GM10266 (cell line): ENCODE measurements at regions not wholly inside any gene's neighbourhood (a gene's known extent, or its start where the extent isn't known, plus 50 kb on each side); places are given as distances from the start of the nearest gene placed in this dataset.

ENCODE experiments used
- DNase-seq: peaks from one replicate; pipeline ENCODE4 v3.0.0; 2012; ENCODE audit errors: extremely low spot score
- TF ChIP-seq, protein P1 (sequence below): IDR thresholded peaks from 2 replicates; pipeline ENCODE4 v1.5.1; 2012; ENCODE audit warnings: mild to moderate bottlenecking, low read depth; ENCODE audit not compliant: control insufficient read depth, insufficient read depth; ENCODE audit errors: missing control alignments

DNA sequence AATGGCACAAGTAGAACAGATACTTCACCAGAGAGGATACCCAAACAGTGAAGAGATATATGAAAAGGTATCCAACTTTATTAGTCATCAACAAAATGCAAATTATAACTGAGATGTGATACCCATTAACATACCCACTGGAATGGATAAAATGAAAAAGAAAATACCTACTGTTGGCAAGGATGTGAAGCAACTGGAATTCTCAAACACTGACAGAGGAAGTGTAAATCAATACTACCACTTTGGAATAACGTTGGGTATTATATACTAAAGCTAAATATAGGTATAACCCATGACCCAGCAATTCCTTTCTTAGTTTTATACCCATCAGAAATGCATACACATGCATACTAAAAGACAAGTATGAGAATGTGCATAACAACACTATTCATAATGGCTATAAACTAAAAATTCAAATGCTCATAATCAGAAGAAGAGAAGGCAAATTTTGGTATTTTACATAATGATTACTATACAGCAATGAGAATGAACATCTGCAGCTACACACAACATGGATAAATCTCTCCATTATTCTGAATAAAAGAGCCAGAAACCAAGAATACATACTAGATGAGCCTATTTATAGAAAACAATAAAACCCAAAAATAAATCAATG, 80.6 kb downstream of the RPL27A start:
- TF ChIP-seq, protein P1, sequence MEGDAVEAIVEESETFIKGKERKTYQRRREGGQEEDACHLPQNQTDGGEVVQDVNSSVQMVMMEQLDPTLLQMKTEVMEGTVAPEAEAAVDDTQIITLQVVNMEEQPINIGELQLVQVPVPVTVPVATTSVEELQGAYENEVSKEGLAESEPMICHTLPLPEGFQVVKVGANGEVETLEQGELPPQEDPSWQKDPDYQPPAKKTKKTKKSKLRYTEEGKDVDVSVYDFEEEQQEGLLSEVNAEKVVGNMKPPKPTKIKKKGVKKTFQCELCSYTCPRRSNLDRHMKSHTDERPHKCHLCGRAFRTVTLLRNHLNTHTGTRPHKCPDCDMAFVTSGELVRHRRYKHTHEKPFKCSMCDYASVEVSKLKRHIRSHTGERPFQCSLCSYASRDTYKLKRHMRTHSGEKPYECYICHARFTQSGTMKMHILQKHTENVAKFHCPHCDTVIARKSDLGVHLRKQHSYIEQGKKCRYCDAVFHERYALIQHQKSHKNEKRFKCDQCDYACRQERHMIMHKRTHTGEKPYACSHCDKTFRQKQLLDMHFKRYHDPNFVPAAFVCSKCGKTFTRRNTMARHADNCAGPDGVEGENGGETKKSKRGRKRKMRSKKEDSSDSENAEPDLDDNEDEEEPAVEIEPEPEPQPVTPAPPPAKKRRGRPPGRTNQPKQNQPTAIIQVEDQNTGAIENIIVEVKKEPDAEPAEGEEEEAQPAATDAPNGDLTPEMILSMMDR, result no peak

DNA sequence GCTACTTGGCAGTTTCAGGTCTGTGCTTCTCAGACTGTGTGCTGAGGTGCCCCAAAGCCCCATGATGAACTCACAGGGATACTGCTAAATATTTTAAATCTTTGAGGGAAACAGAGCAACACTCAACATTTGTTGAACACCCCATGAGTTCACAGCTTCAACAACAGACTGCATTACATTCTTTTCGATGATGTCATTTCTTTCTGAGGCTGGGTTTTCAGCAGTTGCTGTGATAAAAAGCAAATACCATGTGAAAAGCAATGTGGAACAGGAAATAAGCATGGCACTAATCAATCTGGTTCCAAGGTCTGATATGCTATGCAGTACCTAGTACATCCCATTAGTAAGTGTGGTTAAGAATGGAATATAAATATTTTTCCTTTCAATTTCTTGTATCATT, 82.7 kb downstream of the RPL27A start:
- DNase-seq, result no peak
- TF ChIP-seq, protein P1, result no peak

More for the DNA sequence above, 80.6 kb downstream of the RPL27A start:
- DNase-seq, result no peak

DNA sequence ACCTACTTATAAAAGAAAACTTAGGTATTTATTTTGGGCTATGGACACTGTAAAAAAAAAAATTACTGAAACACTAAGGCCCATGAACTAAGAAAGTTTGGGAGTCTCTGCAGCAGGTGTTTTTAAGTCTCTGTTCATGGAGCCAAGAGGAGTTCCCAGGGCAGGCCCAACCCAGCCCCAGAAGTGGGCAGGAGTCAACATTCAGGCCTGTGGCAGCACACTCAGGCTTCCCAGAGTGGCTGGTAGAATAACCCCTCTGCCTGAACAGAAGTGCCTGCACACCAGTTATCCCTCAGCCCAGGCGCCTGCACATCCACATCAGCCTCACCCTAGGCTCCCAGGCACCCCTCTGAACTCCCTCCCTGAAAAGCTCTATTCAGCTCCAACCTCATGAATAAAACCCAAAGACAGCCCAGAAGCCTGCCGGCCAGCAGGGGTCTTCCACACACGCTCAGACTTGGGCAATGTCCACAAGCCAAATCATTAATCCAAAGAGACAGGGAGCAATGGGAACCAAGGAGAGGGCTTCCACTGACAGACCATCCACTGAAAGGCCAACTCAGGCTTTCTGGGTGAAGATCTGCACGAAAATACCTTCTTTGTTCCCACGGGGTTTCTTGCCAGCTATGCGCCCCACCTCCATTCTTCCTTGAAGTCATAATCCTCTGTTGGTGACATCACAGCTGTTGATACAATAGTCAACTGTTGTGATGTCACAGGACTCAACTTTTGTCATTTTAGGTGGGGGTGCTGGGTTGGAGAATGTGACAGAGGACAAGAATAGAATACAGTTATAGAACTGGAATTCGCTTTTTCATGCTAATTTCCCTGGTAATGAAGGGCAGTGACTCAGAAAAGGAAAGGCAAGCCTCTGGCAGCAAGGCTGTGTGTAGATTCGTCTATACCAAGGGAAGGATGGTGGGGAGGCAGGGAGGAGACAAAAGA, 83.7 kb downstream of the RPL27A start:
- DNase-seq, result no peak
- TF ChIP-seq, protein P1, result no peak

DNA sequence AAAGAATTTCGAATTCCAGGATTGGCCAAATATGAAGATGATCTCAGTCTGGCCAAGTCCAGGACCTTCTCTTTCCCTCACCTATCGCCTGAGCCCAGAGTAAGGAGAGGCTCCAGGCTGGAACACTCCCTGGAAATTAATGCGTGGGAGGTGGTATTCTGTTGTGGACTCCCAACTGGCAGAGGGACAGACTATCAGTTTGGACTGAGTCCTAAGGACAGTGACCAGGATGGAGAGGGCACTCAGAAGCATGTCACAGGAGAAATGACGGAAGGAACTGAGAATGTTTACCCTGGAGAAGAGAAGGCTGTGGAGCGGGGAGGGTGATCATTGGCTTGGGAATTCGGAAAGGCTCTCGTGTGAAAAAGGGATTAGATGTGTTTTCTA, 84.4 kb downstream of the RPL27A start:
- no peak for DNase-seq
- TF ChIP-seq, protein P1, result no peak

DNA sequence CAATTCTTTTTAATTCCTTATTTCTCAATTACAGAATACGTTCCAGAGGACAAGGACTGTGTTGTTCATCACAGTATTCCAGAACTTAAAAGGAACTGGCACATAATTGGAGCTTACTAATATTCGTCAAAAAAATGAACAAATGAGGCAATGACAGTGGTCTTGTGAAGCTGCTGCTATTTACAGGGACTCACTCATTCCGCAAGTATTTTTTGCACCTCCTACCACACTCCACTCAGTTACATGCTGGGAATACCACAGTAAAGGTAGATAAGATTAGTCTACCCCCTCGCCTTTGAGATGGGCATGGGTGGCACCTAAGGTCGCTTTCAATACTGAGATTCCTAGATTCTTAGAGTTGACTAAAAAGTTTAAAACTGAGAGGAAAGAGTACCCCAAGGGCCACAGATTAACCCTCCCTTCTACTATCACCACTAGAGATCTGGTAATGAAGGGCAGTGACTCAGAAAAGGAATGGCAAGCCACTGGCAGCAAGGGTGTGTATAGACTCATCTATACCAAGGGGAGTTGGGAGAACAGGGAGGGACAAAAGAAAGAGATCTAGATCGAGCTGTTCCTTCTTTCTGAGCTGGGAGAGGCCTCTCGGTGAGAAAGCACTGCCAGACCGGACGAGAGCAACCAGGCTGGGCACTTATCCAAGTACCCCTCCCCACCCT, 85.0 kb downstream of the RPL27A start:
- TF ChIP-seq, protein P1, result no peak
- no peak for DNase-seq

DNA sequence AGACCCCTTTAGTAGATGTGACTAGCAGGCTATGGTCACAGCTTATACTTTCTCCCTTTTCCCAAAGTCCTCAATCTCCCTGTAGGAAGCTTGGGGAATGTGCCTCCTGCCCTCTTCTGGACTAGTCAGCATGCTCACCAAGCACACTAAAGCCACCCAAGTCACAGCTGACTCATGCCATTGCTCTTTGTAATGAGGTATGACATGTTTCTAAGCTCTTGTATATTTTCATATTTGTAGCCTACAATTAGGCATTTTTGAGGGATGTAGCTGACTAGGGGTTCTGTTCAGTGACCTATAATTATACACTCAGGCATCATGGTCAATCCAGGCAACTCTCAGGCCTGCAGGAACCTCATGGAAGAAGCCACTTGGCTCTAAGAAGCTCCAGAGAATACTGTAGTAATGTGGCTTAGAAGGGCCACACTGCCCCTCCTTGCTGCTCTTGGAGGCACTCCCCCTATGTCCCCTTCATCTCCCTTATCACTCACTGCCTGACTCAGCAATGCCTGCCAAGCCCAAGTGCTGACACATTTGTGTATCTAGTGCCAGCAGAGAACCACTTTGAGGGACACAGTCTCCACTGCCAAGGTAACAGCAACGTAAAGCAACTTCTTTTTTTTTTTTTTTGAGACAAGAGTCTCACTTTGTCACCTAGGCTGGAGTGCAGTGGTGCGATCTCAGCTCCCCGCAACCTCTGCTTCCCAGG, 86.2 kb downstream of the RPL27A start:
- TF ChIP-seq, protein P1, result no peak
- DNase-seq, result no peak
